Liver (tissue), 8 donors: ENCODE measurements at regions not wholly inside any gene's neighbourhood (a gene's known extent, or its start where the extent isn't known, plus 50 kb on each side); places are given as distances from the start of the nearest gene placed in this dataset.

ENCODE experiments used
- DNase-seq: peaks from one replicate; pipeline ENCODE4 v3.0.0-alpha.2; 2017; ENCODE audit warnings: low spot score
- H3K27ac ChIP-seq, 2 donors: one replicate each; pipeline ENCODE4 v1.7.0; 2013; ENCODE audit warnings: inconsistent platforms in 2 of 2, low read length in 2 of 2, control low read depth in 1 of 2, low read depth in 1 of 2, mild to moderate bottlenecking in 1 of 2
- H3K27me3 ChIP-seq, 4 donors: one replicate each; pipeline versions ENCODE4 v1.6.1 to v1.7.0; 2013; ENCODE audit warnings: low read length in 3 of 4, inconsistent platforms in 1 of 4, mild to moderate bottlenecking in 1 of 4, moderate library complexity in 1 of 4; ENCODE audit not compliant: control insufficient read depth in 4 of 4, insufficient read depth in 4 of 4
- H3K36me3 ChIP-seq, 4 donors: one replicate each; pipeline versions ENCODE4 v1.6.1 to v1.7.0; 2013; ENCODE audit warnings: low read length in 3 of 4, mild to moderate bottlenecking in 3 of 4, low read depth in 1 of 4, moderate library complexity in 1 of 4; ENCODE audit not compliant: control insufficient read depth in 4 of 4, insufficient read depth in 3 of 4
- H3K4me1 ChIP-seq, 4 donors: one replicate each; pipeline versions ENCODE4 v1.6.1 to v1.7.0; 2013; ENCODE audit warnings: low read length in 3 of 4, mild to moderate bottlenecking in 3 of 4, moderate library complexity in 1 of 4; ENCODE audit not compliant: control insufficient read depth in 4 of 4, insufficient read depth in 4 of 4
- H3K4me3 ChIP-seq, 3 donors: one replicate each; pipeline versions ENCODE4 v1.6.1 to v1.7.0; 2013; ENCODE audit warnings: low read length in 3 of 3, control low read depth in 1 of 3, low read depth in 1 of 3, mild to moderate bottlenecking in 1 of 3
- H3K9ac ChIP-seq, 2 donors: one replicate each; pipeline ENCODE4 v1.7.0; 2013; ENCODE audit warnings: low read length in 2 of 2, mild to moderate bottlenecking in 2 of 2, moderate library complexity in 2 of 2, control low read depth in 1 of 2, low read depth in 1 of 2
- H3K9me3 ChIP-seq, 4 donors: one replicate each; pipeline versions ENCODE4 v1.6.1 to v1.7.0; 2013; ENCODE audit warnings: low read length in 3 of 4; ENCODE audit not compliant: control insufficient read depth in 4 of 4
- EGR1 ChIP-seq, 2 donors: IDR thresholded peaks; 2 replicates each; pipeline ENCODE4 v1.6.1; 2016 to 2018; ENCODE audit warnings: antibody characterized with exemption in 2 of 2, low read depth in 2 of 2
- FOXA1 ChIP-seq: IDR thresholded peaks from 2 replicates; pipeline ENCODE4 v1.6.1; 2016; ENCODE audit warnings: antibody characterized with exemption
- FOXA2 ChIP-seq: IDR thresholded peaks from 2 replicates; pipeline ENCODE4 v1.6.1; 2016; ENCODE audit warnings: antibody characterized with exemption
- GABPA ChIP-seq, 2 donors: IDR thresholded peaks in 1 of 2; conservative IDR thresholded peaks in 1 of 2; 2 replicates each; pipeline ENCODE4 v1.6.1; 2016; ENCODE audit warnings: antibody characterized with exemption in 2 of 2, mild to moderate bottlenecking in 1 of 2, moderate library complexity in 1 of 2
- HNF4A ChIP-seq, 2 donors: conservative IDR thresholded peaks; 2 replicates each; pipeline ENCODE4 v1.6.1; 2016; ENCODE audit warnings: antibody characterized with exemption in 2 of 2, mild to moderate bottlenecking in 2 of 2
- JUND ChIP-seq, 2 donors: IDR thresholded peaks; 2 replicates each; pipeline ENCODE4 v1.6.1; 2016; ENCODE audit warnings: antibody characterized with exemption in 2 of 2
- NR2F2 ChIP-seq: IDR thresholded peaks from 2 replicates; pipeline ENCODE4 v1.6.1; 2016; ENCODE audit warnings: antibody characterized with exemption
- RAD21 ChIP-seq, 2 donors: IDR thresholded peaks; 2 replicates each; pipeline ENCODE4 v1.6.1; 2016; ENCODE audit warnings: antibody characterized with exemption in 2 of 2, mild to moderate bottlenecking in 2 of 2
- RXRA ChIP-seq, 2 donors: IDR thresholded peaks; 2 replicates each; pipeline ENCODE4 v1.6.1; 2017 to 2018; ENCODE audit warnings: antibody characterized with exemption in 2 of 2, mild to moderate bottlenecking in 1 of 2
- YY1 ChIP-seq: IDR thresholded peaks from 2 replicates; pipeline ENCODE4 v1.6.1; 2016; ENCODE audit warnings: antibody characterized with exemption, mild to moderate bottlenecking
- WGBS: extraction: QIAGEN DNeasy Blood & Tissue Kit; methylation state at CpG from one replicate; pipeline ENCODE4 v1.1.7; 2013; 5-methylcytosine and 5-hydroxymethylcytosine counted together
- TF ChIP-seq, protein P1 (sequence below): IDR thresholded peaks from 2 replicates; pipeline ENCODE4 v1.6.1; 2016; ENCODE audit warnings: antibody characterized with exemption
- TF ChIP-seq, protein P2 (sequence below): IDR thresholded peaks from 2 replicates; pipeline ENCODE4 v1.6.1; 2016; ENCODE audit warnings: antibody characterized with exemption, mild to moderate bottlenecking
- TF ChIP-seq, protein P3 (sequence below): IDR thresholded peaks from 2 replicates; pipeline ENCODE4 v1.6.1; 2016; ENCODE audit warnings: antibody characterized with exemption
- TF ChIP-seq, protein P4 (sequence below): fragments of 150-350 bp; IDR thresholded peaks from 2 replicates; pipeline ENCODE4 v1.5.1; 2017; ENCODE audit warnings: improper control_type of control experiment, low read depth, low read length; ENCODE audit not compliant: missing input control
- donor health status: healthy.
- donor health status: healthy.
- donor health status: healthy.
- donor health status: healthy.
- donor health status: healthy.

DNA sequence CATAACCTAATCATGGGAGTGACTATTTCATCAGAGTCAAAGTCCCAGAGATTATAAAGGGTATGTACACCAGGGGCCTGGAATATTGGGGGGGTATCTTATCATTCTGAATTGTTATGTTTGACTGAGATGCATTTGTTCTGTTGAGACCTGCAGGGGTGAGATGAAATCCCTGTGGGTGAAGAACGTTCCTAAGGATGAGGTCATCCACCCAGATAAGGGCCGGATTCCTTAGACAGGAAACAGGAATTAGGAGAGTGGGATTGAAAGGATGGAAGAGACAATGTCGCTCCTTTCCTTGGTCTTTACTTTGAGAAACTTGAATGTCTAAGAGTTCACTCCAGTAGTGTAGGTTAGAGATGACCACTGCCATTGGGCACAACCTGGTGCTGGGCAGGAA lies 54.7 kb downstream of the GAS1 start:
- H3K4me1 ChIP-seq = no peaks in the 10 kb centered on the region
- H3K36me3 ChIP-seq = no peaks in the 10 kb centered on the region
- DNase-seq = no peak
- 58% methylated on average over 3 of the region's 3 CpGs for WGBS
- H3K9me3 ChIP-seq = no peaks in the 10 kb centered on the region
- H3K9ac ChIP-seq = no peak overlapping the region
- H3K27ac ChIP-seq = no peak overlapping the region
- TF ChIP-seq YY1 (no peak), NR2F2 (no peak), FOXA1 (no peak)
- H3K27me3 ChIP-seq = no peaks in the 10 kb centered on the region
- no peak overlapping the region for H3K4me3 ChIP-seq

DNA sequence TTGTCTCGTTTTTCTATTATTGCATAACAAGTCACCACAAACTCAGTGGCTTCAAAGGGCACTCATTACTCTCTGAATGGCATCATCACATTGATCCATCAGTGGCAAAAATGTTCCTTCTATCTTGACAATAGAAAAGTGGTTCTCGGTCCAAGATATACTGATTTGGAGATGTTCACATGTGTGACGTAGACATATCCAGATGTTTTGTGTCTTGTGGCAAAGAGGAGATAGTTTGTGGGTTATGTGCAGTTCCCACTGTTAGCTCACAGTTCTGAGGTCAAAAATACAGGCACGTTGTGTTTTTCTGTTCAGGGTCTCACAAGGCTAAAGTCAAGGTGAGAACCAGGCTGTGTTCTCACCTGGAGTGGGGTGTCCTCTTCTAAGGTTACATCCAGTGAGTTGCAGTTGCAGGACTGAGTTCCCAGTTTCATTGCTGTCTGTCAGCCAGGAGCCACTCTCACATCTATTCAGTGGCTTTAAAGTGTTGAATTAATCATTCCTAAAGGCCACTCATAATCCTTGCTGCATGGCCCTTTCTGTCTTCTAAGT lies 55.3 kb downstream of the GAS1 start:
- no peak for TF ChIP-seq GABPA (IDR thresholded peaks at IDR 0.05 in 1 of 2, conservative IDR thresholded peaks at IDR 0.05 in 1 of 2)
- no peak for TF ChIP-seq RAD21 (IDR thresholded peaks at IDR 0.05)
- TF ChIP-seq EGR1 (IDR thresholded peaks at IDR 0.05; ENCODE audit: low read depth in 2 of 2) = no peak
- TF ChIP-seq HNF4A (conservative IDR thresholded peaks at IDR 0.05) = no peak
- TF ChIP-seq, protein P1, sequence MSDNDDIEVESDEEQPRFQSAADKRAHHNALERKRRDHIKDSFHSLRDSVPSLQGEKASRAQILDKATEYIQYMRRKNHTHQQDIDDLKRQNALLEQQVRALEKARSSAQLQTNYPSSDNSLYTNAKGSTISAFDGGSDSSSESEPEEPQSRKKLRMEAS = no peak
- Histone ChIP-seq H3K36me3 (no peaks in the 10 kb centered on the region), H3K27ac (no peak overlapping the region), H3K27me3 (peaks cover 0 to 2% (median 0%) of the 10 kb centered on the region in 4 donors), H3K4me1 (no peaks in the 10 kb centered on the region), H3K9me3 (peaks cover 0 to 2% (median 0%) of the 10 kb centered on the region in 4 donors), H3K4me3 (no peak overlapping the region), H3K9ac (no peak overlapping the region)
- 67% methylated on average over 4 of the region's 4 CpGs for WGBS
- DNase-seq = no peak

DNA sequence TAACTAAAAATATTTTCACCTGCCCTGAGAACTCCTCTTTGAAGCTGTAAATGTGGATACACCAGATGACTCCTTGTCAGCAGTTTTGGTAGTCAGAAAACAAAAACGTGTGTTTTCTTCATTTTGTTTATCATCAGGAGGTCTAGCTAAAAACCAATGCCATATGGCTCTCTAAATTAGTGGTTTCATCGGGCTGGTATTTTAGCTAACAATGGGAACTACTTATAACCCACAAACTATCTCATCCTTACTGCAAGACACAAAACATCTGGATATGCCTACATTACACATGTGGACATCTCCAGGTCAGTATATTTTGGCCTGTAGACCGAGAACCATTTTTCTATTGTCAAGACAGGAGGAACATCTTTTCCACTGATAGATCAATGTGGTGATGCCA lies 56.2 kb downstream of the GAS1 start:
- no peak overlapping the region for H3K9ac ChIP-seq
- peaks cover 0 to 9% (median 0%) of the 10 kb centered on the region in 4 donors for H3K27me3 ChIP-seq
- no peak overlapping the region for H3K27ac ChIP-seq
- no peaks in the 10 kb centered on the region for H3K36me3 ChIP-seq
- TF ChIP-seq, protein P1 = no peak
- TF ChIP-seq HNF4A (conservative IDR thresholded peaks at IDR 0.05) (no peak), YY1 (no peak), FOXA2 (no peak)
- no peak overlapping the region for H3K4me3 ChIP-seq
- WGBS = 45% methylated on average over 3 of the region's 3 CpGs
- no peak for DNase-seq
- H3K4me1 ChIP-seq = no peaks in the 10 kb centered on the region
- peaks cover 0 to 2% (median 0%) of the 10 kb centered on the region in 4 donors for H3K9me3 ChIP-seq

DNA sequence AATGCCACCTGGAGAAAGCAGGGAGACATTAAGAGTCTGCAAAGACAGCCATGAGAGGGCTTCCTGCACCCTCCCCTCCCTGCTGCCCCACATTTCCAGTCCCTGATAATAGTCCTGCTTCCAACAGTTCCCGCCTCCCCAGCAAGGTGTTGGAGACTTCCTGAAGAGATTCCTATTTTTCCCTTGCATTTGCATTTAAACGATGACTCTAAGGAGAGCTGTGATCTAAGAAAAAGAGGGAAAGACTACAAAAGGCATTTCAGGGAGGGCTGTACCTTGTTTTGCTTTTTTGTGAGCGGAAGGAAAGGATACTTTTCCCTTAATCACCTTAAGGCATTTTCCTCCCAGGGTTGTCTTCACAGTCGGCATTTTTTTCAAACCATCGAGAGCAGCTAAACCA lies 62.1 kb downstream of the GAS1 start:
- Histone ChIP-seq H3K4me1 (no peaks in the 10 kb centered on the region), H3K4me3 (no peak overlapping the region), H3K27ac (no peak overlapping the region), H3K9me3 (peaks cover 0 to 2% (median 0%) of the 10 kb centered on the region in 4 donors), H3K9ac (no peak overlapping the region), H3K27me3 (peaks cover 0 to 12% (median 0%) of the 10 kb centered on the region in 4 donors), H3K36me3 (no peaks in the 10 kb centered on the region)
- TF ChIP-seq NR2F2 = no peak
- no peak for TF ChIP-seq RXRA (IDR thresholded peaks at IDR 0.05)
- TF ChIP-seq, protein P2, sequence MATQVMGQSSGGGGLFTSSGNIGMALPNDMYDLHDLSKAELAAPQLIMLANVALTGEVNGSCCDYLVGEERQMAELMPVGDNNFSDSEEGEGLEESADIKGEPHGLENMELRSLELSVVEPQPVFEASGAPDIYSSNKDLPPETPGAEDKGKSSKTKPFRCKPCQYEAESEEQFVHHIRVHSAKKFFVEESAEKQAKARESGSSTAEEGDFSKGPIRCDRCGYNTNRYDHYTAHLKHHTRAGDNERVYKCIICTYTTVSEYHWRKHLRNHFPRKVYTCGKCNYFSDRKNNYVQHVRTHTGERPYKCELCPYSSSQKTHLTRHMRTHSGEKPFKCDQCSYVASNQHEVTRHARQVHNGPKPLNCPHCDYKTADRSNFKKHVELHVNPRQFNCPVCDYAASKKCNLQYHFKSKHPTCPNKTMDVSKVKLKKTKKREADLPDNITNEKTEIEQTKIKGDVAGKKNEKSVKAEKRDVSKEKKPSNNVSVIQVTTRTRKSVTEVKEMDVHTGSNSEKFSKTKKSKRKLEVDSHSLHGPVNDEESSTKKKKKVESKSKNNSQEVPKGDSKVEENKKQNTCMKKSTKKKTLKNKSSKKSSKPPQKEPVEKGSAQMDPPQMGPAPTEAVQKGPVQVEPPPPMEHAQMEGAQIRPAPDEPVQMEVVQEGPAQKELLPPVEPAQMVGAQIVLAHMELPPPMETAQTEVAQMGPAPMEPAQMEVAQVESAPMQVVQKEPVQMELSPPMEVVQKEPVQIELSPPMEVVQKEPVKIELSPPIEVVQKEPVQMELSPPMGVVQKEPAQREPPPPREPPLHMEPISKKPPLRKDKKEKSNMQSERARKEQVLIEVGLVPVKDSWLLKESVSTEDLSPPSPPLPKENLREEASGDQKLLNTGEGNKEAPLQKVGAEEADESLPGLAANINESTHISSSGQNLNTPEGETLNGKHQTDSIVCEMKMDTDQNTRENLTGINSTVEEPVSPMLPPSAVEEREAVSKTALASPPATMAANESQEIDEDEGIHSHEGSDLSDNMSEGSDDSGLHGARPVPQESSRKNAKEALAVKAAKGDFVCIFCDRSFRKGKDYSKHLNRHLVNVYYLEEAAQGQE = no peak
- TF ChIP-seq, protein P3, sequence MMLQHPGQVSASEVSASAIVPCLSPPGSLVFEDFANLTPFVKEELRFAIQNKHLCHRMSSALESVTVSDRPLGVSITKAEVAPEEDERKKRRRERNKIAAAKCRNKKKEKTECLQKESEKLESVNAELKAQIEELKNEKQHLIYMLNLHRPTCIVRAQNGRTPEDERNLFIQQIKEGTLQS = no peak
- no peak for TF ChIP-seq FOXA2
- TF ChIP-seq HNF4A (conservative IDR thresholded peaks at IDR 0.05) = no peak
- no peak for TF ChIP-seq JUND (IDR thresholded peaks at IDR 0.05)
- TF ChIP-seq, protein P4, sequence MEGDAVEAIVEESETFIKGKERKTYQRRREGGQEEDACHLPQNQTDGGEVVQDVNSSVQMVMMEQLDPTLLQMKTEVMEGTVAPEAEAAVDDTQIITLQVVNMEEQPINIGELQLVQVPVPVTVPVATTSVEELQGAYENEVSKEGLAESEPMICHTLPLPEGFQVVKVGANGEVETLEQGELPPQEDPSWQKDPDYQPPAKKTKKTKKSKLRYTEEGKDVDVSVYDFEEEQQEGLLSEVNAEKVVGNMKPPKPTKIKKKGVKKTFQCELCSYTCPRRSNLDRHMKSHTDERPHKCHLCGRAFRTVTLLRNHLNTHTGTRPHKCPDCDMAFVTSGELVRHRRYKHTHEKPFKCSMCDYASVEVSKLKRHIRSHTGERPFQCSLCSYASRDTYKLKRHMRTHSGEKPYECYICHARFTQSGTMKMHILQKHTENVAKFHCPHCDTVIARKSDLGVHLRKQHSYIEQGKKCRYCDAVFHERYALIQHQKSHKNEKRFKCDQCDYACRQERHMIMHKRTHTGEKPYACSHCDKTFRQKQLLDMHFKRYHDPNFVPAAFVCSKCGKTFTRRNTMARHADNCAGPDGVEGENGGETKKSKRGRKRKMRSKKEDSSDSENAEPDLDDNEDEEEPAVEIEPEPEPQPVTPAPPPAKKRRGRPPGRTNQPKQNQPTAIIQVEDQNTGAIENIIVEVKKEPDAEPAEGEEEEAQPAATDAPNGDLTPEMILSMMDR = no peak
- TF ChIP-seq GABPA (IDR thresholded peaks at IDR 0.05 in 1 of 2, conservative IDR thresholded peaks at IDR 0.05 in 1 of 2) = no peak
- TF ChIP-seq YY1 = no peak
- TF ChIP-seq FOXA1 = no peak
- DNase-seq = no peak
- 56% methylated on average over 5 of the region's 5 CpGs for WGBS
